Ovary (tissue), 7 donors: ENCODE measurements at regions not wholly inside any gene's neighbourhood (a gene's known extent, or its start where the extent isn't known, plus 50 kb on each side); places are given as distances from the start of the nearest gene placed in this dataset.

Experiments used
- DNase-seq, 5 donors: peaks; one replicate each; pipeline ENCODE4 v3.0.0-alpha.2; 2019 to 2020
- H3K27ac ChIP-seq, 2 donors: fragments of 200-600 bp; one replicate each; pipeline versions ENCODE4 v1.5.1 to v1.8.0; 2019 to 2022
- H3K27me3 ChIP-seq: fragments of 200-600 bp; one replicate; pipeline ENCODE4 v1.8.0; 2022
- H3K36me3 ChIP-seq: fragments of 200-600 bp; sonication (generic); one replicate; pipeline ENCODE4 v1.5.1; 2019
- H3K4me1 ChIP-seq: one replicate; pipeline ENCODE4 v1.8.1; 2013; ENCODE audit warnings: mild to moderate bottlenecking, moderate library complexity; ENCODE audit not compliant: insufficient read depth
- H3K4me3 ChIP-seq: fragments of 200-600 bp; sonication (generic); one replicate; pipeline ENCODE4 v1.5.1; 2017
- H3K9me3 ChIP-seq, 2 donors: fragments of 200-600 bp in 1 of 2; sonication (generic) in 1 of 2; one replicate each; pipeline versions ENCODE4 v1.5.1 to v1.8.1; 2013 to 2019; ENCODE audit warnings: mild to moderate bottlenecking in 1 of 2, moderate library complexity in 1 of 2
- CTCF ChIP-seq, 3 donors: fragments of 450-650 bp in 2 of 3; fragments of 200-600 bp in 1 of 3; IDR thresholded peaks; one replicate each; pipeline versions ENCODE4 v1.5.1 to v1.8.0; 2016 to 2022; ENCODE audit warnings: antibody characterized with exemption in 3 of 3, mild to moderate bottlenecking in 1 of 3
- EP300 ChIP-seq: sonication (generic); formaldehyde crosslinking; IDR thresholded peaks from one replicate; pipeline ENCODE4 v1.6.1; 2017; ENCODE audit warnings: antibody characterized with exemption
- POLR2A ChIP-seq: fragments of 450-650 bp; IDR thresholded peaks from one replicate; pipeline ENCODE4 v1.6.1; 2017; ENCODE audit warnings: antibody characterized with exemption, mild to moderate bottlenecking, moderate library complexity
- WGBS, 3 donors: extraction: QIAGEN DNeasy Blood & Tissue Kit in 1 of 3; methylation state at CpG; one replicate each; pipeline versions ENCODE4 v1.1.5 to v1.1.7; 2013 to 2017; 5-methylcytosine and 5-hydroxymethylcytosine counted together
- intact Hi-C, 4 donors: fragments of 100-400 bp; cut with DNase I; formaldehyde crosslinking; loops; one replicate each; pipeline versions ENCODE4 v1.11.0 to v1.15.1; 2022 to 2023
- donor health status: DM: no; HTN: no; CAD: no; lungs with moderate emphysema.
- donor health status: DM: no; HTN: no; CAD: no.
- donor health status: Bipolar disorder and iron deficiency.
- donor health status: DM: no; HTN: no; CAD: no.
- donor health status: DM: yes; HTN: yes; CAD: no.

- WGBS, 3 donors: 18 to 24% (median 20%) methylated on average over 5 of the region's 5 CpGs
- H3K36me3 ChIP-seq: no peaks in the 10 kb centered on the region
- TF ChIP-seq CTCF (IDR thresholded peaks at IDR 0.05) (no peak), POLR2A (no peak), EP300 (no peak)
- intact Hi-C loops: no loop called here
- no peak overlapping the region for H3K27ac ChIP-seq
- no peaks in the 10 kb centered on the region for H3K9me3 ChIP-seq
- H3K27me3 ChIP-seq: no peaks in the 10 kb centered on the region
- no peak overlapping the region for H3K4me3 ChIP-seq
- DNase-seq: no peak
- peaks cover 5% of the 10 kb centered on the region for H3K4me1 ChIP-seq
Measured at GRCh38 chr3:73687106-73688004, 62.6 kb upstream of the PDZRN3 start.

DNA sequence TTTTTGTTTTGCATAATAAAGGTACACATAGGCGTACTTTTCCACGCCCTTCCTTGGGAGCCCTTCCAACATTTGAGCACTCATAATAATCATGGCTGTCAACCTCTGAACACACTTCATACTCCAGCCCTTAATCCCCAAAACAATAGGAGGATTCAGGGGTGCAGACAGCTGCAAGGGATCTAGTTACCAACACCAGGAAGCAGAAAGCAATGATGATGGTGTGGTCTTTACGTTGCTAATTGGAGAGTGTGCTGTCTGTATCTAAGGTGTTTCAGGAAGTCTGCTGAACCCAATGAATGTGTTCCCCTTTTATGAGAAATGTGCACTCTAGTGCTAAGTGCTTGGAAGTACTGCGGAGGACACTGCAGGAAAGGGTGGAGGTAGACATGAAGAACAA, 60.3 kb upstream of the PDZRN3 start:
- Histone ChIP-seq H3K27me3 (no peaks in the 10 kb centered on the region), H3K27ac (no peak overlapping the region), H3K4me3 (no peak overlapping the region), H3K4me1 (peaks cover 5% of the 10 kb centered on the region), H3K36me3 (no peaks in the 10 kb centered on the region), H3K9me3 (no peaks in the 10 kb centered on the region)
- no peak for DNase-seq
- 41 to 53% (median 48%) methylated on average over 4 of the region's 4 CpGs for WGBS, 3 donors
- TF ChIP-seq POLR2A: no peak
- TF ChIP-seq EP300: no peak
- TF ChIP-seq CTCF (IDR thresholded peaks at IDR 0.05): no peak
- intact Hi-C loops: no loop called here

GRCh38 chr3:73683706-73684105, 59.0 kb upstream of the PDZRN3 start:
- H3K4me1 ChIP-seq: peaks cover 5% of the 10 kb centered on the region
- WGBS, 3 donors: 79 to 86% (median 80%) methylated on average over 5 of the region's 5 CpGs

GRCh38 chr3:73681610-73682009, 56.9 kb upstream of the PDZRN3 start:
- H3K36me3 ChIP-seq: no peaks in the 10 kb centered on the region
- TF ChIP-seq CTCF (IDR thresholded peaks at IDR 0.05) (no peak), POLR2A (no peak), EP300 (no peak)
- no peak overlapping the region for H3K4me3 ChIP-seq
- WGBS, 3 donors: 73 to 84% (median 79%) methylated on average over 6 of the region's 6 CpGs
- DNase-seq: no peak
- H3K27me3 ChIP-seq: no peaks in the 10 kb centered on the region
- peaks cover under 1% of the 10 kb centered on the region for H3K4me1 ChIP-seq
- no peak overlapping the region for H3K27ac ChIP-seq
- H3K9me3 ChIP-seq: no peaks in the 10 kb centered on the region
- intact Hi-C loops: no loop called here

More at GRCh38 chr3:73683706-73684105, 59.0 kb upstream of the PDZRN3 start:
- no peak for DNase-seq
- TF ChIP-seq CTCF (IDR thresholded peaks at IDR 0.05) (no peak), POLR2A (no peak), EP300 (no peak)
- H3K27ac ChIP-seq: no peak overlapping the region
- H3K27me3 ChIP-seq: no peaks in the 10 kb centered on the region
- no peaks in the 10 kb centered on the region for H3K36me3 ChIP-seq
- H3K9me3 ChIP-seq: no peaks in the 10 kb centered on the region
- intact Hi-C loops: no loop called here
- H3K4me3 ChIP-seq: no peak overlapping the region
